Fibroblast of mammary gland (primary cell): ENCODE measurements at regions not wholly inside any gene's neighbourhood (a gene's known extent, or its start where the extent isn't known, plus 50 kb on each side); places are given as distances from the start of the nearest gene placed in this dataset.

Experiments used
- DNase-seq: peaks from one replicate; pipeline ENCODE4 v3.0.0-alpha.2; 2010; ENCODE audit warnings: low read depth
- H3K4me3 ChIP-seq: 2 replicates; pipeline ENCODE4 v1.5.1; 2011; ENCODE audit warnings: low read depth, mild to moderate bottlenecking, low read length, moderate library complexity; ENCODE audit not compliant: control insufficient read depth
- CTCF ChIP-seq: conservative IDR thresholded peaks from 2 replicates; pipeline ENCODE4 v1.5.1; 2011; ENCODE audit warnings: low read depth, low read length, inconsistent platforms; ENCODE audit not compliant: control insufficient read depth, insufficient read depth

GRCh38 chr1:228811712-228812305 lies 76.5 kb downstream of the RHOU start:
- no peak for DNase-seq
- H3K4me3 ChIP-seq = no peak overlapping the region
- TF ChIP-seq CTCF = no peak

- H3K4me3 ChIP-seq = no peak overlapping the region
- no peak for TF ChIP-seq CTCF
- no peak for DNase-seq
Observed at GRCh38 chr1:228812961-228813360, 77.7 kb downstream of the RHOU start.

- TF ChIP-seq CTCF = no peak
- H3K4me3 ChIP-seq = no peak overlapping the region
- DNase-seq = no peak
Observed at GRCh38 chr1:228814176-228814575, 78.9 kb downstream of the RHOU start.

- no peak overlapping the region for H3K4me3 ChIP-seq
- DNase-seq = no peak
- TF ChIP-seq CTCF = no peak
Observed at GRCh38 chr1:228818296-228818695, 83.0 kb downstream of the RHOU start.

GRCh38 chr1:228818928-228819630 lies 83.8 kb downstream of the RHOU start:
- no peak overlapping the region for H3K4me3 ChIP-seq
- no peak for TF ChIP-seq CTCF
- no peak for DNase-seq

GRCh38 chr1:228821252-228821651 lies 86.0 kb downstream of the RHOU start:
- no peak for TF ChIP-seq CTCF
- no peak overlapping the region for H3K4me3 ChIP-seq

More at GRCh38 chr1:228821252-228821651, 86.0 kb downstream of the RHOU start:
- no peak for DNase-seq
